Bronchial epithelial cell (primary cell): ENCODE measurements at regions not wholly inside any gene's neighbourhood (a gene's known extent, or its start where the extent isn't known, plus 50 kb on each side); places are given as distances from the start of the nearest gene placed in this dataset.
A peak's percentile ranks its signal among the peaks of the same experiment; 100 is the strongest.

Source experiments
- DNase-seq: peaks from one replicate; pipeline ENCODE4 v3.0.0-alpha.2; 2010; ENCODE audit warnings: low read depth
- FAIRE-seq: peaks from 2 replicates; lab custom pipeline; 2011; peaks lifted over from hg19 to GRCh38; lab: Jason Lieb, UNC
- H3K27me3 ChIP-seq: 2 replicates; pipeline ENCODE4 v1.5.1; 2011; ENCODE audit warnings: low read length; ENCODE audit not compliant: control insufficient read depth, insufficient read depth
- H3K36me3 ChIP-seq: 2 replicates; pipeline ENCODE4 v1.5.1; 2011; ENCODE audit warnings: low read length; ENCODE audit not compliant: control insufficient read depth, insufficient read depth
- H3K4me3 ChIP-seq: 2 replicates; pipeline ENCODE4 v1.5.1; 2011; ENCODE audit warnings: mild to moderate bottlenecking, low read depth, low read length, control low read depth
- CTCF ChIP-seq: IDR thresholded peaks from 2 replicates; pipeline ENCODE4 v1.5.1; 2011; ENCODE audit warnings: mild to moderate bottlenecking, moderate library complexity, low read length, control low read depth, inconsistent platforms; ENCODE audit not compliant: insufficient read depth, severe bottlenecking

GRCh38 chr3:118766306-118766669, 268.4 kb downstream of the IGSF11 start:
- DNase-seq (no peak), FAIRE-seq (no peak)
- Histone ChIP-seq H3K27me3 (no peaks in the 10 kb centered on the region), H3K36me3 (no peaks in the 10 kb centered on the region), H3K4me3 (no peak overlapping the region)
- TF ChIP-seq CTCF, result no peak

- no peak for FAIRE-seq
- H3K4me3 ChIP-seq, result no peak overlapping the region
- DNase-seq, result no peak
- H3K27me3 ChIP-seq, result no peaks in the 10 kb centered on the region
- no peak for TF ChIP-seq CTCF
- H3K36me3 ChIP-seq, result no peaks in the 10 kb centered on the region
These were observed 262.6 kb downstream of the IGSF11 start for GRCh38 chr3:118772036-118772435.

- Histone ChIP-seq H3K27me3 (no peaks in the 10 kb centered on the region), H3K4me3 (no peak overlapping the region), H3K36me3 (no peaks in the 10 kb centered on the region)
- no peak for TF ChIP-seq CTCF
- DNase-seq, result peak; percentile 11
- FAIRE-seq, result no peak
These were observed 262.1 kb downstream of the IGSF11 start for GRCh38 chr3:118772547-118773011.

GRCh38 chr3:118775021-118775420, 259.6 kb downstream of the IGSF11 start:
- Histone ChIP-seq H3K27me3 (no peaks in the 10 kb centered on the region), H3K36me3 (no peaks in the 10 kb centered on the region), H3K4me3 (no peak overlapping the region)
- no peak for TF ChIP-seq CTCF
- FAIRE-seq, result no peak
- DNase-seq, result no peak

- H3K27me3 ChIP-seq, result no peaks in the 10 kb centered on the region
- no peak overlapping the region for H3K4me3 ChIP-seq
- no peaks in the 10 kb centered on the region for H3K36me3 ChIP-seq
- FAIRE-seq (no peak), DNase-seq (no peak)
- no peak for TF ChIP-seq CTCF
These were observed 256.4 kb downstream of the IGSF11 start for GRCh38 chr3:118778201-118778600.

- H3K27me3 ChIP-seq, result no peaks in the 10 kb centered on the region
- no peaks in the 10 kb centered on the region for H3K36me3 ChIP-seq
- no peak for TF ChIP-seq CTCF
- no peak for DNase-seq
- no peak for FAIRE-seq
- H3K4me3 ChIP-seq, result no peak overlapping the region
These were observed 253.4 kb downstream of the IGSF11 start for GRCh38 chr3:118781232-118781631.
